GM21576 (cell line): ENCODE measurements at regions not wholly inside any gene's neighbourhood (a gene's known extent, or its start where the extent isn't known, plus 50 kb on each side); places are given as distances from the start of the nearest gene placed in this dataset.

Experiments
- ATAC-seq: cut with Tn5 transposase; IDR thresholded peaks from one replicate; pipeline ENCODE4 v1.9.1; 2021; ENCODE audit warnings: mild to moderate bottlenecking, moderate library complexity; ENCODE audit not compliant: unreplicated experiment

DNA sequence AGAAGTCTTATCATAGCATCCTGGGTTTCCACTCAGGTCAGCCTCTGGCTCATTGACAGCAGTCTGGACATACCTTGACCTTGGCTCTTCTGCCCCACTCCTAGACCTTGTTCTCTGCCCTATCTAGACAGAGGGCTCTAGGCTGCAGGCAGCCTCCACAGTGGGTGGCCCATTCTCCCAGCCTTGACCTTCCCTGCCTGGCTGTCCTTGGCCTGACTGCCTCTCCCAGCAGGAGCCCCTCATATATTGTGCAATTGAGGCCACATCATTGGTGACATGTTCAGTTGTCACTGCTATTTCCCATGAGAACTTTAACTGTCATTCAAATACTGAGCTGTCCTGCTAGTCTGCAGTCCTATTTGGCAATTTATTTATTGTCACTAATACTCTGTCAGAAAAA lies 503.4 kb downstream of the PLXNA4 start:
- ATAC-seq, result no peak

DNA sequence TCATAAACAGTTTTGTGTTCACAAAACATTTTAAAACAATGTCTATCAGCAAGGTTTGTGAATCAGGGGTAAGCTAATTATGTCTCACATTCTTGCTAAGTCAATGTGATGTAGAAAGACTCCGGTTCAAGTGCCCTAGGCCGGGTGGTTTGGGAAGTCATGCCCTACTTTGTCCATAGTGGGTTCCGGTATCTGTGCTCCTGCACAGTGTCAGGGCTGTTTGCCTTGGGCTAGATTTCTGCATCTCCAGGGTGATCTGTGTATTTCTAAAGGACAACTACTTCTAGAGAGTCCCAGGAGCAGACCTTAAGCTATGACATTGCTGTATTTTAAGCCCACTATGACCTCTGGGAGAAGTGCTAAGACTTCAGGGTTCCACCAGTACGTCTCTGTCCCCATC lies 504.1 kb downstream of the PLXNA4 start:
- no peak for ATAC-seq

DNA sequence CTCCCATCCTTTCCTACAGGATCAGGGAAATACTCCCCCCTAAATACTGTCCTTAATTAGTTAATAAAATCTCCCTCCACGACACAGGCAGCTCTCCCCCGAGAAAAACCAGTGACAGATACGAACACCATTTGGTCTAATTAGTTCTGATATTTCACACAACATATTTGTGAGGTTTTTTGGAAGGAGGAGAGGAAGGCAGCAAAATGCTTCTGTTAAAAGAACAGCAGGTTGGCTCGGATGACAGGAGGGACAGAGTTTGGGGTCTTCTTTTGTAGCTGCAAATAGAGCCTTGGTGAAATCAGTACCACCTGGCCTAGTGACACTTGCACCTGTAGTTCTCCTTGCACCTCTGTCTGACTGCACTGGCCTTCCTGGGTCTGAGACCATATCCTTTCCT lies 507.0 kb downstream of the PLXNA4 start:
- ATAC-seq, result no peak

DNA sequence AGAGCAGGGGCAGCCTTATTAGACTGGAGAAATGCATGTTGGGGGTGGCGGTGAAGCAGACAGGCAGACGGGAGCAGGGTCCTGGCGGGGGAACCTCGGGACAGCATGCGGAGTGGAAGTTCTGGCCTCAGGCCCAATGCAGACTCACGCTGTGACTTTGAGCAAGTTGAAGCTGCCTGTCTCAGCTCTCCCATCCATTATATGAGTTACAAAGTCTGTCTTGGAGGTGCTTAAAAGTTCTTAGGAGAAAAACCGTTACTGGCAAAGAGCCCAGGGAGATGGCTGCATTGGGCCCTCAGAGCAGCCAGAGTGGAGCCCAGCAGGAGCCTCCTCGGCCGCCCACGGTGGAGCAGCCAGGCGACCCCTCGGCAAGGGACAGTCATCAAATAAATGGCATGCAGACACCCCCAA lies 509.5 kb downstream of the PLXNA4 start:
- no peak for ATAC-seq

DNA sequence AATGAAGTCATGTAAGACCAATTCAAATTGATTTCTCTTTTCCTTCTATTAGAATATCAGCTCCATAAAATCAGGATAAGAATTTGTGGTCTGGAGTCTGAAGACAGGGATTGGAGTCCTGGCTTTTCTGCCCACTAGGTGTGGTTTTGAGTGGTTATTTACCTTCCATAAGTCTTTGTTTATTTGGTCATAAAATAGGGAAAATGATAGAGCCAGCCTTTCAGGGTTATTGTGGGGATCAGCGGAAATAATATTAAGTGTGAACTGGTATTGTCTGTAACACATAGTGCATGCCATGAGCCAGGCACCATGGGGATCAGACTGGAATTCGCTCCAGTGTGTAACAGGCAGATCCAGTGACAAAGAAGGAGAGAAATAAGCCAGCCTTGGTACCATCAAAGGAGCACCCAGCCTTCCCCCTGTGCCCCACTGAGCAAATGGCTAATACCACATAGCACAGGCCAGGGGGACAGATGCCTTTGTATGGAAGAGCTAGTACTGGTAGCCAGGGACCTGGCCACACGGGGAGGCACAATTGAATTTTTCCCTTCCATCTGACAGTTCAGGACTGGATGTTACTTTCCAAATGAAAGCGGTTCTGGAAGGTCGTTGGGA lies 509.7 kb upstream of the PODXL start:
- no peak for ATAC-seq

DNA sequence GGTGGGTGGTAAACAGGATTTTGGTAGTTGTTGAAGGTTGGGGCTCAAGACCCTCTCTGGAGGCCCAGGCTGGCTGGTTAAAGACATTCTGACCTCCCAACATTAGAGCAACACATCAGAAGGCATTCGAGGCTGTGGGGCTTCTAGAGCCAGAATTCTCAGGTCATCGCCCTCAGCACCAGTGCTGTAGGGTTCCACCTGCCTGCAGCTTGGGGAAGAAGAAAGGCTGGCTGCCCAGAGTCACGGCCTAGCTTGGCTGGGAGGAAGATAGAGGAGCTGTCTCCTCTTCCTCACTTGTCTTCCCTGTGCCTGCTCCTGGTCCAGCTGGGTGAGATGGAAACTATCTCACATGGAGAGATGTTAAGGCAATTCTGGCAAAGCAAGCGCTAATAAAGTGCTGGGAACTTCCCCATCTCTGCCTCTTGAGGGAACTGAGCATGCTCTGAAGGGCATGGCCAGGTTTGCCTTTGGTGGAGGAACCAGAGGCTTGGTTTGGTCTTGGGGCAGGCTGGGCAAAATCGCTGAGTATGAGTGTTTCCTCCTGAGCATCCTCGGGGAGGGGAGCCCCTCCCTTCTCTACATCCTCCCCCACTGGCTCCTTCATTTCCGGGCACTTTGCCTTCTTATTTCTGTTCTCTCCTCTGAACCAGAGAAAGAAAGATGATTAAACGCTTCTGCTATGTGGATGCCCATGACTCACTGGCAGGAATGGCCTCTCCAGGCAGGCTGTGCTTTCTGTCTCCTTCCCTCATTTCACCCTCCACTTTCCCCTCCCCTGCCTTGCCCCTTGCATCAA lies 509.0 kb upstream of the PODXL start:
- no peak for ATAC-seq

- no peak for ATAC-seq
These were observed 507.4 kb upstream of the PODXL start for GRCh38 chr7:132063800-132064199.

- no peak for ATAC-seq
These were observed 505.5 kb upstream of the PODXL start for GRCh38 chr7:132061937-132062336.

DNA sequence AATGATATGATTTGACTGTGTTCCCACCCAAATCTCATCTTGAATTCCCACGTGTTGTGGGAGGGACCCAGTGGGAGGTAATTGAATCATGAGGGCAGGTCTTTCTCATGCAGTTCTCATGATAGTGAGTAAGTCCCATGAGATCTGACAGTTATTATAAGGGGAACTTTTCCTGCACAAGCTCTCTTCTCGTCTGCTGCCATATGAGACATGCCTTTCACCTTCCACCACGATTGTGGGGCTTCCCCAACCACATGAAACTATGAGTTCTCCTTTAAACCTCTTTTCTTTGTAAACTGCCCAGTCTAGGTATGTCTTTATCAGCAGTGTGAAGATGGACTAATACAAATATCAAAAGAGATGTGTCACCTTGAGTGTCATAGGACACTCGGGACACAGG lies 502.7 kb upstream of the PODXL start:
- ATAC-seq, result no peak

GRCh38 chr7:132055336-132056120 lies 499.1 kb upstream of the PODXL start:
- ATAC-seq, result no peak

DNA sequence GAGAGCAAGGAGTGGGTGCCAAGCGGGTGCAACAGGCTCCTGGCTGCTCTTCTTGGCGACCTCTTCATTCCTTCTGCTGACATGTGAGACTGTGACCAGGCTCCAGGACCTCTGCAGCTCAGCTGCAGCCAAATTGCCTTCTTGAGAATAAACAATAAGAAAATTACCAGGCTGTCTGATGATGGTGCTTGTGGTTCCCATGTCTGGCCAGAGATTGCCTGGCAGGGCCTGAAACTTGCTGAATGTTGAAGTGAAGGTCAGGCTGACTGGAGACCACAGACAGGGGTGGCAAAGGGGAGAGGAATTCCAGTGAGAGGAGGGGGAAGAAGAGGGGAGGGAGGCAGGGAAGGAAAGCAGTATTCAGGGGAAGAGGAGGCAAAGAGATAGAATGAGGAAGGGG lies 497.4 kb upstream of the PODXL start:
- no peak for ATAC-seq

GRCh38 chr7:132051311-132051710 lies 494.9 kb upstream of the PODXL start:
- ATAC-seq, result no peak

GRCh38 chr7:132049462-132050304 lies 493.3 kb upstream of the PODXL start:
- ATAC-seq, result no peak

DNA sequence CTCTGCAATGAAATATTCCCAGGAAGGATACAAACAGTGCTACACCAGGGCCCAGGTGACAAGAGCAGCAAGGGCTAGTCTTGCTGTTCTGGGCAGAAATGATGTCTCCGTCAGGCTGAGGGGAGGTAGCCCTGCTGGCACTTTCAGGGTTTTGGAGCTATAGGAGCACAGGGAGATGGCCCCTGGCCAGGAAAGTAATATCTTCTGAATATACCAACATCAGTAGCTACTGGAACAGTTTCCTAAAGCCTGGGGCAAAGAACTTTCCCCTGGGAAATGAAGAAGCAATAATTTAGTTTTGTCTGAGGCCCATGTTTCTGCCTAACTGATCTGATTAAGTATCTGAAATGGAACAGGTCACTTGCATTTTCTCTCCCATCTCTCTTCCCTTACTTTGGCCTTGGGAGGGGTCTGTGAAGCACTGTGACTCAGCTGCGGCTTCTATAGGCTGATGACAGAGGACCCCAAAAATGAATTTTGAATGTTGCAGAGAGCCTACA lies 489.1 kb upstream of the PODXL start:
- ATAC-seq, result no peak

DNA sequence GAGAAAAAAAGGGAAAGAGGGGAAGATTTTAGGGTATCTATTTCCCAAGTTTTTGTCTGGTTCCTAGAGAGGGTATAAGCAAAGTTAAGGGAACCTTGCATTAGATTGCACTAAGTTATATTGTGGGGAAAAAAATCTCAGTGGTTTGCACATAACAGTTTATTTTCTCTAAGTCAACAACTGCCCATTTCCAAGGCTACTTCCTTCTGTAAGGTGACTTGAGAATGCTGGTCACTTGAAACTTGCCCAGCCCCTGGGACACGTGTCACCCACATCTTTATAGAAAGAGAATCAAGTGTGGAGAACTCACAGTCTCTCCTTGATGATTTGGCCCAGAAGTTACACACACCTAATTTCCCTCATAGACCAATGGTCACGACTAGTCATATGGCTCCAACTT lies 488.6 kb upstream of the PODXL start:
- ATAC-seq, result no peak

DNA sequence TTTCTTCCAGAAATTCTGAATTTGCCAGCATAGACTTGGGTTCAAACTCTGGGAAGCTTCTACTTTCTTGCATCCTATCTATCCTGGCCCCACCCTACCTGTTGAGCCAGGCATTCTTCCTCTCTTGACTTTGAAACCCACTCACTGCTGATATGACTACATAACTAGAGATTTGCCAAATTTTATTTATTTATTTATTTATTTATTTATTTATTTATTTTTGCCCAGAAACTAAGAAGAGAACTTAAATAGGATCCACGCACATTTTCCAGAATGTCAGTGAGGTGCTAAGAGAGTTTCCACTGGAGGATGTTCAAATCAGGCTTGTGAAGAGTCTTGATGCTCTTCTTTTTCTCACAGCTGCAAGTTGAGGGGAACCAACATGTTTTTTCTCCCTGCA lies 487.8 kb upstream of the PODXL start:
- ATAC-seq, result no peak

GRCh38 chr7:132041108-132041507 lies 484.7 kb upstream of the PODXL start:
- ATAC-seq, result no peak

- no peak for ATAC-seq
These were observed 479.3 kb upstream of the PODXL start for GRCh38 chr7:132035517-132036362.

- ATAC-seq, result no peak
These were observed 478.5 kb upstream of the PODXL start for GRCh38 chr7:132034748-132035416.
